Heart right ventricle (tissue), 16 donors: ENCODE measurements at regions not wholly inside any gene's neighbourhood (a gene's known extent, or its start where the extent isn't known, plus 50 kb on each side); places are given as distances from the start of the nearest gene placed in this dataset.
"Not testable (repeated sequence)": the region's sequence is repeated elsewhere in the genome, so short reads cannot be mapped to it uniquely, and the experiment has no call there.

ENCODE experiments used
- ATAC-seq, 8 donors: fragments of 200-7000 bp; cut with Tn5 transposase; one replicate each; pipeline ENCODE4 v1.9.1; 2020; ENCODE audit warnings: mild to moderate bottlenecking in 8 of 8, moderate library complexity in 8 of 8, moderate number of reproducible peaks in 1 of 8
- DNase-seq, 2 donors: peaks; one replicate each; pipeline ENCODE4 v3.0.0-alpha.2; 2020
- H3K27ac ChIP-seq, 10 donors: fragments of 200-600 bp; sonication (generic) in 2 of 10; one replicate each; pipeline versions ENCODE4 v1.5.0 to v1.8.0; 2020 to 2022; ENCODE audit warnings: mild to moderate bottlenecking in 3 of 10
- H3K27me3 ChIP-seq, 7 donors: fragments of 200-600 bp; one replicate each; pipeline ENCODE4 v1.8.0; 2021 to 2022; ENCODE audit warnings: mild to moderate bottlenecking in 2 of 7
- H3K36me3 ChIP-seq, 9 donors: fragments of 200-600 bp; sonication (generic) in 1 of 9; one replicate each; pipeline versions ENCODE4 v1.5.0 to v1.8.0; 2020 to 2022; ENCODE audit warnings: mild to moderate bottlenecking in 2 of 9
- H3K4me1 ChIP-seq, 9 donors: fragments of 200-600 bp; sonication (generic) in 1 of 9; one replicate each; pipeline versions ENCODE4 v1.5.0 to v1.8.0; 2020 to 2022; ENCODE audit warnings: mild to moderate bottlenecking in 4 of 9
- H3K4me3 ChIP-seq, 10 donors: fragments of 200-600 bp; sonication (generic) in 2 of 10; one replicate each; pipeline versions ENCODE4 v1.5.0 to v1.8.0; 2020 to 2022; ENCODE audit warnings: mild to moderate bottlenecking in 7 of 10, moderate library complexity in 2 of 10
- H3K9me3 ChIP-seq, 11 donors: fragments of 200-600 bp in 10 of 11; sonication (generic) in 2 of 11; one replicate each; pipeline versions ENCODE4 v1.5.0 to v1.8.0; 2013 to 2022; ENCODE audit warnings: mild to moderate bottlenecking in 2 of 11, control low read depth in 1 of 11, moderate library complexity in 1 of 11
- WGBS, 2 donors: extraction: QIAGEN DNeasy Blood & Tissue Kit; methylation state at CpG; one replicate each; pipeline ENCODE4 v1.1.7; 2013; ENCODE audit warnings: inconsistent platforms in 1 of 2; 5-methylcytosine and 5-hydroxymethylcytosine counted together
- intact Hi-C, 10 donors: fragments of 100-400 bp; cut with DNase I; formaldehyde crosslinking; loops; one replicate each; pipeline versions ENCODE4 v1.11.1 to v1.14.2; 2022
- donor health status: Arrhythmogenic right ventricular cardiomyopathy.
- donor health status: ischemic (EF 13 %, LVEDD 7.1; RV severe dilation, severe dysfunction).
- donor health status: healthy with polysubstance abuse.
- donor health status: DM: no; HTN: yes; CAD: no.
- donor health status: DM: no; HTN: no; CAD: no.
- donor health status: ischemic (EF 25% LVEDD 6.9; RV normal size, moderate dysfunction).
- donor health status: ischemic (EF 25% LVEDD 5.7; RV mildly dilated, moderate dysfunction).
- donor health status: healthy.
- donor health status: DM: yes; HTN: yes; CAD: no.
- donor health status: Ischemic cardiomyopathy.
- donor health status: ischemic (EF 35%, LVEDD 5.7; RV mildly dilated, moderate dysfunction).
- donor health status: nonischemic (EF 11% LVEDD 7.7; RV severe dilation, severe dysfunction).
- donor health status: DM: yes; HTN: yes; CAD: no.
- donor health status: PGD.
- donor health status: ischemic (EF 29% LVEDD 5.4; RV normal size, mild dysfunction).
- donor health status: nonischemic (EF 23%, LVEDD 6.1; RV moderate dilation, normal function).

- 95 to 96% methylated on average over 4 of the region's 4 CpGs for WGBS, 2 donors
- ATAC-seq, H3K9me3 ChIP-seq, DNase-seq, H3K27me3 ChIP-seq, H3K27ac ChIP-seq, H3K4me3 ChIP-seq, intact Hi-C loops, H3K36me3 ChIP-seq, H3K4me1 ChIP-seq: not testable (repeated sequence)
Observed at GRCh38 chr2:87420954-87421353, 326.9 kb upstream of the PLGLB2 start.

- H3K4me3 ChIP-seq, H3K4me1 ChIP-seq, H3K27ac ChIP-seq, DNase-seq, H3K9me3 ChIP-seq, intact Hi-C loops, H3K36me3 ChIP-seq, ATAC-seq, H3K27me3 ChIP-seq: not testable (repeated sequence)
- 74 to 83% methylated on average over 4 to 6 of the region's 7 CpGs for WGBS, 2 donors
Observed at GRCh38 chr2:87423796-87424762, 323.8 kb upstream of the PLGLB2 start.

GRCh38 chr2:87424763-87425154, 323.1 kb upstream of the PLGLB2 start:
- H3K36me3 ChIP-seq, DNase-seq, intact Hi-C loops, H3K4me3 ChIP-seq, H3K4me1 ChIP-seq, H3K27me3 ChIP-seq, H3K27ac ChIP-seq, H3K9me3 ChIP-seq, ATAC-seq: not testable (repeated sequence)
- no CpG with 5 or more reads among the region's 1 CpG for WGBS, 2 donors

GRCh38 chr2:87425191-87425590, 322.7 kb upstream of the PLGLB2 start:
- H3K9me3 ChIP-seq, H3K36me3 ChIP-seq, H3K4me1 ChIP-seq, H3K27me3 ChIP-seq, intact Hi-C loops, H3K4me3 ChIP-seq, H3K27ac ChIP-seq, DNase-seq, ATAC-seq: not testable (repeated sequence)
- WGBS, 2 donors, result 86 to 90% methylated on average over 1 to 3 of the region's 3 CpGs

- H3K36me3 ChIP-seq, H3K9me3 ChIP-seq, ATAC-seq, H3K4me3 ChIP-seq, DNase-seq, intact Hi-C loops, H3K4me1 ChIP-seq, H3K27ac ChIP-seq, H3K27me3 ChIP-seq: not testable (repeated sequence)
- 92 to 93% methylated on average over 2 to 3 of the region's 3 CpGs for WGBS, 2 donors
Observed at GRCh38 chr2:87425717-87426116, 322.2 kb upstream of the PLGLB2 start.

GRCh38 chr2:87428452-87429130, 319.3 kb upstream of the PLGLB2 start:
- DNase-seq, H3K27ac ChIP-seq, H3K36me3 ChIP-seq, H3K4me3 ChIP-seq, H3K9me3 ChIP-seq, intact Hi-C loops, ATAC-seq, H3K27me3 ChIP-seq, H3K4me1 ChIP-seq: not testable (repeated sequence)
- WGBS, 2 donors, result 90 to 91% methylated on average over 2 of the region's 2 CpGs

GRCh38 chr2:87429206-87429930, 318.5 kb upstream of the PLGLB2 start:
- WGBS, 2 donors, result 91% methylated on average over 8 to 9 of the region's 9 CpGs
- not testable (repeated sequence) for H3K36me3 ChIP-seq, DNase-seq

GRCh38 chr2:87429931-87430275, 318.0 kb upstream of the PLGLB2 start:
- DNase-seq, H3K27ac ChIP-seq, H3K27me3 ChIP-seq, intact Hi-C loops, H3K4me1 ChIP-seq, ATAC-seq, H3K4me3 ChIP-seq, H3K36me3 ChIP-seq, H3K9me3 ChIP-seq: not testable (repeated sequence)
- 93 to 95% methylated on average over 3 of the region's 4 CpGs for WGBS, 2 donors

More at GRCh38 chr2:87429206-87429930, 318.5 kb upstream of the PLGLB2 start:
- H3K27ac ChIP-seq, H3K27me3 ChIP-seq, ATAC-seq, H3K4me3 ChIP-seq, intact Hi-C loops, H3K9me3 ChIP-seq, H3K4me1 ChIP-seq: not testable (repeated sequence)

GRCh38 chr2:87431051-87431450, 316.8 kb upstream of the PLGLB2 start:
- H3K4me3 ChIP-seq, H3K27me3 ChIP-seq, H3K4me1 ChIP-seq, DNase-seq, ATAC-seq, H3K36me3 ChIP-seq, intact Hi-C loops, H3K27ac ChIP-seq, H3K9me3 ChIP-seq: not testable (repeated sequence)
- no CpG with 5 or more reads among the region's 2 CpGs for WGBS, 2 donors

GRCh38 chr2:87432711-87433453, 315.0 kb upstream of the PLGLB2 start:
- H3K27me3 ChIP-seq, DNase-seq, ATAC-seq, H3K4me3 ChIP-seq, intact Hi-C loops, H3K9me3 ChIP-seq, H3K4me1 ChIP-seq, H3K27ac ChIP-seq, H3K36me3 ChIP-seq: not testable (repeated sequence)
- WGBS, 2 donors, result 79 to 87% methylated on average over 1 of the region's 2 CpGs
